BE2C (cell line): ENCODE measurements at regions not wholly inside any gene's neighbourhood (a gene's known extent, or its start where the extent isn't known, plus 50 kb on each side); places are given as distances from the start of the nearest gene placed in this dataset.
"Not testable (repeated sequence)": the region's sequence is repeated elsewhere in the genome, so short reads cannot be mapped to it uniquely, and the experiment has no call there.

Experiments used
- DNase-seq: peaks from one replicate; pipeline ENCODE4 v3.0.0-alpha.2; 2020
- H3K27me3 ChIP-seq: fragments of 250-450 bp; sonication (Bioruptor Pico); 2 replicates; pipeline ENCODE4 v1.5.1; 2020; ENCODE audit warnings: mild to moderate bottlenecking
- H3K36me3 ChIP-seq: fragments of 250-450 bp; sonication (Bioruptor Pico); 2 replicates; pipeline ENCODE4 v1.5.1; 2020; ENCODE audit warnings: mild to moderate bottlenecking
- H3K4me1 ChIP-seq: fragments of 250-450 bp; sonication (Bioruptor Pico); 2 replicates; pipeline ENCODE4 v1.5.1; 2020
- H3K4me3 ChIP-seq: 2 replicates; pipeline ENCODE4 v1.5.1; 2011; ENCODE audit warnings: low read depth, low read length
- H3K9me3 ChIP-seq: fragments of 250-450 bp; sonication (Bioruptor Pico); 2 replicates; pipeline ENCODE4 v1.5.1; 2020
- TF ChIP-seq, protein P1 (sequence below): IDR thresholded peaks from 2 replicates; pipeline ENCODE4 v1.5.1; 2012; ENCODE audit warnings: mild to moderate bottlenecking, low read depth, low read length

DNA sequence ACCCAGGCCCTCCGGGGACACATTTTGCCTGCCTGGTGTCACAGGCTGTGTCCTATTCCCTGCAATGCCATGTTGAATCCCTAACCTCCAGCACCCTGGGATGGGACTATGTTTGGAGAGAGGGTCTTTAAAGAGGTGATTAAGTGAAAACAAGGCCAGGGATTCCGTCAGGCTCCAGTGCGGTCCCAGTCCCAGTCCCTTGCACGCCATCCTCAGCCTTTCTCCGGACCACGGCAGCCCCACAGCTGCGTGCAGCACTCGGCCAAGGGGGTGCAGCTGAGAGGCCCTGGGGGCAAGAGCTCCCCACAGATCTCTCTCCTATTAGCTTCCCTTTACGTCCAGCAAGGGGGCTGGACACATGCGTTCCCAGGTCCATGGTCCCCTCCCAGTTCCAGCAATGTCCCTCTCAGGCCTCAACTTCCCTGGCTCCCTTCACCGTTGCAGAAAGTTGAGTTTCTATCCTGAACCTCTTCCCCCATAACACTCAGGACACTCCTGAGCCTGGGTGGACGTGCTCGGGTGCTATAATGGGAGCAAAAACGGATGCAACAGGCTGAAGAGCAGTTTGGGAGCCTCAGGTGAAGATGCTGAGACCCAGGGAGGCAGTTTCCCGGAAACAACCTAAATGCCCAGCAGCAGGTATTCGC is 1422.7 kb downstream of the BRD1 start:
- no peak for DNase-seq
- H3K36me3 ChIP-seq, result no peaks in the 10 kb centered on the region
- H3K4me3 ChIP-seq, result no peak overlapping the region
- TF ChIP-seq, protein P1, sequence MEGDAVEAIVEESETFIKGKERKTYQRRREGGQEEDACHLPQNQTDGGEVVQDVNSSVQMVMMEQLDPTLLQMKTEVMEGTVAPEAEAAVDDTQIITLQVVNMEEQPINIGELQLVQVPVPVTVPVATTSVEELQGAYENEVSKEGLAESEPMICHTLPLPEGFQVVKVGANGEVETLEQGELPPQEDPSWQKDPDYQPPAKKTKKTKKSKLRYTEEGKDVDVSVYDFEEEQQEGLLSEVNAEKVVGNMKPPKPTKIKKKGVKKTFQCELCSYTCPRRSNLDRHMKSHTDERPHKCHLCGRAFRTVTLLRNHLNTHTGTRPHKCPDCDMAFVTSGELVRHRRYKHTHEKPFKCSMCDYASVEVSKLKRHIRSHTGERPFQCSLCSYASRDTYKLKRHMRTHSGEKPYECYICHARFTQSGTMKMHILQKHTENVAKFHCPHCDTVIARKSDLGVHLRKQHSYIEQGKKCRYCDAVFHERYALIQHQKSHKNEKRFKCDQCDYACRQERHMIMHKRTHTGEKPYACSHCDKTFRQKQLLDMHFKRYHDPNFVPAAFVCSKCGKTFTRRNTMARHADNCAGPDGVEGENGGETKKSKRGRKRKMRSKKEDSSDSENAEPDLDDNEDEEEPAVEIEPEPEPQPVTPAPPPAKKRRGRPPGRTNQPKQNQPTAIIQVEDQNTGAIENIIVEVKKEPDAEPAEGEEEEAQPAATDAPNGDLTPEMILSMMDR, result no peak
- no peaks in the 10 kb centered on the region for H3K27me3 ChIP-seq
- peaks cover 5% of the 10 kb centered on the region; the same call in 1 of the 2 replicates for H3K9me3 ChIP-seq
- H3K4me1 ChIP-seq, result no peaks in the 10 kb centered on the region

DNA sequence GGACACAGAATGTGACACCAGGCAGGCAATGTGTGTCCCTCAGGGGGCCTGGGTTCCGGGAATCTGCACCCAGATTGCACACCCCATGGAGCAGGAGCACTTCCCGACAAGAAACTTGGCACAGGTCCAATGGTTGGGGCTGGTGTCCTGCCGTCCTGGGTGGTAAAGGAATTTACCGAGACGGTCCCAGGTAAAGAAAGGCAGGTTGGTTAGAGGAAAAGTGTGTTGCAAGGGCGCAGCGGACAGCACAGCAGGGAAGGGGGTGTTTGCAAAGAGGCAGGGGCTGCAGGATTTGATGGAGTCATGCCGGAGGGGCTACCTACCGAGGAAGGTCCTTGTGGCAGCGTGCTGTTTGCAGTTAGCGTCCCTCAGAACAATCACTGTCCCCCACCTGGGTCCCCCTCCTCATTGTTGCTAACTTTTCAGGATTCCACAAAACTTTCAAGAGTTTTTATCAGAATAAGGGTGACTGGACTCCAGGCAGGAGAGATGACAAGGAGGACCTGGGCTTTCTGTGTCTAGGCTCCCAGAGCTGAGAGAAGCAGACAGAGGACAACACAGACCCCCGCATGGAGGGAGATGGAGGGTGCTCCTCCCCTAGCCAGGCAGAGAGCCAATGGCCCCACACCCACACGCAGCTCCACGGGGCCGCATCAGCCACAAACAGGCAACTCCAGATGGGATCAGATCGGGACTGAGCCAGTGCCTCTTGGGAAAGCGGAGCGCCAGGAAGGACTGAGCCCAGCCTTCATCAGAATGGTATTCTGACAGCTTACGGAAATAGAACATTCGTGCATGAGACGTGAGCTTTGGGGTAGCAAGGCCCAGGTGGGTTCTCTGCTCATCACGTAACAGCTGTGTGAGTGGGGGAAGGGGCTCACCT is 1423.9 kb downstream of the BRD1 start:
- H3K4me3 ChIP-seq, result no peak overlapping the region
- DNase-seq, result no peak
- H3K4me1 ChIP-seq, result no peaks in the 10 kb centered on the region
- H3K27me3 ChIP-seq, result no peaks in the 10 kb centered on the region
- TF ChIP-seq, protein P1, result no peak
- H3K9me3 ChIP-seq, result peaks cover 5% of the 10 kb centered on the region; the same call in 1 of the 2 replicates
- H3K36me3 ChIP-seq, result no peaks in the 10 kb centered on the region

DNA sequence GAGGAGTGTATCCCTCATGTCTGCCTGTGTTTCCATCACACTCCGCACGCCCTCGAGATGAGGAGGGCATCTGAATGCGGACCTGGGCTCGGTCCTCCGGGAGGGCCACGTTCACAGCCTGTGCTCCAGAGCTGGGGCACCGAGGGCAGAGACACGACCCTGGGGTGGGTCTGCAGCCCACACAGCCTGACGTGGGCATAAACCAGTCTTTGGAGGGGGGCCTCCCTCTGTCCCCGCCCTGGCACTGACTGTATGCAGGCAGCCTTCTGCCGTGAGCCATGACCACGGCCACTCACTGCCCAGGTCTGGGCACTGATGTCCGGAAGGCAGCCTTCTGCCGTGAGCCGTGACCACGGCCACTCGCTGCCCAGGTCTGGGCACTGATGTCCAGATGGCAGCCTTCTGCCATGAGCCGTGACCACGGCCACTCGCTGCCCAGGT is 1425.1 kb downstream of the BRD1 start:
- Histone ChIP-seq H3K4me1 (no peaks in the 10 kb centered on the region), H3K27me3 (no peaks in the 10 kb centered on the region), H3K9me3 (peaks cover 5% of the 10 kb centered on the region; the same call in 1 of the 2 replicates), H3K36me3 (no peaks in the 10 kb centered on the region), H3K4me3 (no peak overlapping the region)
- DNase-seq, result no peak
- TF ChIP-seq, protein P1, result no peak

DNA sequence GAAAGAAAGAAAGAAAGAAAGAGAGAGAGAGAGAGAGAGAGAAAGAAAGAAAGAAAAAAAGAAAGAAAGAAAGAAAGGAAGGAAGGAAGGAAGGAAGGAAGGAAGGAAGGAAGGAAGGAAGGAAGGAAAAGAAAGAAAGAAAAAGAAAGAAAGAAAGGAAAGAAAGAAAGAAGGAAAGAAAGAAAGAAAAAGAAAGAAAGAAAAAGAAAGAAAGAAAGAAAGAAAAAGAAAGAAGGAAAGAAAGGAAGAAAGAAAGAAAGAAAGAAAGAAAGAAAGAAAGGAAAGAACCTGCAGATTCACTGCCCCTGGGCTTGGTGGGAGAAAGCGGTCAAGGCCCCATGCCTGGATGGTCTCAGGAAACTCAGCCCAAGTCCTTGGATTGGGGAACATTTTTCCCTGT is 1426.2 kb downstream of the BRD1 start:
- not testable (repeated sequence) for H3K4me1 ChIP-seq, DNase-seq

DNA sequence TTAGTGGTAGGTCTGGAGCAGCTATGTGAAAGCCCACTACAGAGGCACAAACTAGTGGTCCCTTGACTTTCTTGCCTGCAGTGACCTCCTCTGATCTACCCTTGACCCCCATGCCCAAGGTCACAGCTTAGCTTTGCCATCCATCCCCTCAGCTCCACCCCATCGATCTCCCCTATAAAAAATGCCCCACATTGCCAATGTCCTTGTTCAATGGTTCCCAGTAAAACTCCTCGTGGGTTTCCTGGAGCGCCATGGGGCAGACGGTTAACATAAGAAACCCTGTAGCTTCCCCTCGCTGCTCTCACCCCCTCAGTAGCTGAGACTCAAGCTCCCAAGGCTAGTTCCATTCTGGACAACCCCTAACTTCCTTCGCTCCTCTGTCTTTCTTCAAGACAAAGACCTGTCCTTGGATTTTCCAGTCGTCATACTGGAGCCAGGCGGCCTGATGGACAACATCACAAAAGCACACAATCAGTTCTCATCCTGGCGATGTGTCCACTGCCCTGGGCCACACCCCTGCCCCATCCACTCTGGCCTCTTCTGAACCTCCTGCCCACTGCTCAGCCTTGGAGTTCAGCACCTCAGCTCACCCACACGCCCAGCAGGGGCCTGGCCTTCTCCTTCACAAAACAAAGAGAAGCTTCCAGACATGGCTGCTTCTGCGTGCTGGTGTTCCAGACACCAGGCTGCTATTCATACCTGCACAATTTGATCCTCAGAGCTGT is 1429.3 kb downstream of the BRD1 start:
- TF ChIP-seq, protein P1, result no peak
- H3K4me3 ChIP-seq, result no peak overlapping the region
- DNase-seq, result no peak
- no peaks in the 10 kb centered on the region for H3K27me3 ChIP-seq
- H3K36me3 ChIP-seq, result no peaks in the 10 kb centered on the region
- H3K4me1 ChIP-seq, result no peaks in the 10 kb centered on the region
- peaks cover 4% of the 10 kb centered on the region for H3K9me3 ChIP-seq

More for the DNA sequence above, 1426.2 kb downstream of the BRD1 start:
- not testable (repeated sequence) for H3K4me3 ChIP-seq, H3K27me3 ChIP-seq, H3K9me3 ChIP-seq, H3K36me3 ChIP-seq

DNA sequence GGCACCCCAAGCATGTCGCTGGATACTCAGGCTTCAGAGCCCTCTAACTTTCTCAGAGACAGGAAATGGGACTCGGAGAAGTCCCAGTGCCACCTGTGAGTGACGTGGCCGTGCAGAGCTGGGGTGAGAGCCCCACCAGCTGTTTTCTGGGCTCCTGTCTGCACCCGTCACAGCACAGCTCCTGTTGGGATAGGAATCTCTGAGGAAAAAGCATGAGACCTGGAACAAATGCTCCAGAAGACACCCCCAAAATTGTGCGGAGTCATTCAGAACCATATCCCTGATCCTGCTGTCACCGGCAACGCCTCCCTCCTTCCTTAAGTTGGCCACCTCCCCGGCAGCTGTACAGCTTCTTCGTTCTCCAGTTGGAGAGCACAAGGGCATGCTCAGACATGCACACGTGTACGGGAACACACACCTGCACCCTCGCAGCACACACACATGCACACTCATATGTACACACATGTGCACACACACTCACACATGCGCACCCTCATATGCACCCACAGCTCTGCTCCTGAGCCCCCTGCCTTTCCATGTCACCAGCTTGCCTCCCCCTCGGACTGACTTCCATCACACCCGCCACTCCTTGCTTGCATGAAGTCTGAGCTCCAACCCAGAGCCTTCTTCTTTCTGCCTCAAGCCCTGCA is 1430.0 kb downstream of the BRD1 start:
- Histone ChIP-seq H3K4me1 (no peaks in the 10 kb centered on the region), H3K27me3 (no peaks in the 10 kb centered on the region), H3K36me3 (no peaks in the 10 kb centered on the region), H3K9me3 (no peaks in the 10 kb centered on the region; the same call in none of the 2 replicates), H3K4me3 (no peak overlapping the region)
- TF ChIP-seq, protein P1, result no peak
- no peak for DNase-seq
